Neural cell (in vitro differentiated cells): ENCODE measurements at regions not wholly inside any gene's neighbourhood (a gene's known extent, or its start where the extent isn't known, plus 50 kb on each side); places are given as distances from the start of the nearest gene placed in this dataset.

Experiments used
- H2AFZ ChIP-seq: fragments of 200-600, 300-800 bp; sonication (generic), shearing (Covaris generic); 2 replicates; pipeline ENCODE4 v1.6.0; 2014; ENCODE audit warnings: low read depth, mild to moderate bottlenecking, antibody characterized with exemption, low read length, moderate library complexity
- H3F3A ChIP-seq: fragments of 200-600 bp; shearing (Covaris generic); 2 replicates; pipeline ENCODE4 v1.6.1; 2016; ENCODE audit warnings: mild to moderate bottlenecking, moderate library complexity, mixed read lengths, antibody characterized with exemption, low read length; ENCODE audit not compliant: insufficient read depth, poor library complexity, severe bottlenecking
- H3K27ac ChIP-seq: fragments of 200-600, 300-800 bp; sonication (generic), shearing (Covaris generic); 2 replicates; pipeline ENCODE4 v1.5.1; 2014; ENCODE audit warnings: mild to moderate bottlenecking, low read length, moderate library complexity
- H3K27me3 ChIP-seq: fragments of 300-800, 200-600 bp; sonication (generic), shearing (Covaris generic); 2 replicates; pipeline ENCODE4 v1.6.0; 2014; ENCODE audit warnings: mild to moderate bottlenecking, low read depth, low read length, moderate library complexity; ENCODE audit not compliant: insufficient read depth
- H3K36me3 ChIP-seq: fragments of 300-800, 200-600 bp; sonication (generic), shearing (Covaris generic); 2 replicates; pipeline ENCODE4 v1.5.1; 2014; ENCODE audit warnings: mild to moderate bottlenecking, antibody characterized with exemption, low read length, moderate library complexity; ENCODE audit not compliant: insufficient read depth
- H3K4me2 ChIP-seq: fragments of 300-800, 200-600 bp; sonication (generic), shearing (Covaris generic); 2 replicates; pipeline ENCODE4 v1.6.0; 2014; ENCODE audit warnings: mild to moderate bottlenecking, low read length
- H3K4me3 ChIP-seq: fragments of 300-800, 200-600 bp; sonication (generic), shearing (Covaris generic); 2 replicates; pipeline ENCODE4 v1.5.1; 2014; ENCODE audit warnings: mild to moderate bottlenecking, low read length, moderate library complexity
- H3K79me2 ChIP-seq: fragments of 200-600 bp; shearing (Covaris generic); replicated peaks from 2 replicates; pipeline ENCODE4 v1.6.0; 2014; ENCODE audit warnings: mild to moderate bottlenecking, low read length, moderate library complexity; ENCODE audit not compliant: insufficient read depth
- H3K9ac ChIP-seq: fragments of 300-800, 200-600 bp; sonication (generic), shearing (Covaris generic); 2 replicates; pipeline ENCODE4 v1.6.1; 2016; ENCODE audit warnings: mild to moderate bottlenecking, low read length, mixed read lengths
- H3K9me2 ChIP-seq: fragments of 200-600 bp; shearing (Covaris generic); 2 replicates; pipeline ENCODE4 v1.6.1; 2016; ENCODE audit warnings: mild to moderate bottlenecking, low read length, mixed read lengths; ENCODE audit not compliant: insufficient read depth
- H3K9me3 ChIP-seq: fragments of 200-600, 300-800 bp; sonication (generic), shearing (Covaris generic); 2 replicates; pipeline ENCODE4 v1.6.1; 2016; ENCODE audit warnings: mild to moderate bottlenecking, mixed run types, low read length, moderate library complexity, mixed read lengths
- H4K20me1 ChIP-seq: fragments of 200-600 bp; shearing (Covaris generic); 2 replicates; pipeline ENCODE4 v1.6.1; 2016; ENCODE audit warnings: mild to moderate bottlenecking, mixed run types; ENCODE audit not compliant: insufficient read depth
- EP300 ChIP-seq: fragments of 450-650 bp; conservative IDR thresholded peaks from 2 replicates; pipeline ENCODE4 v1.6.1; 2014; ENCODE audit warnings: antibody characterized with exemption, mild to moderate bottlenecking, moderate library complexity; ENCODE audit not compliant: poor library complexity, severe bottlenecking
- EZH2 ChIP-seq: fragments of 200-600, 300-800 bp; shearing (Covaris generic), sonication (generic); IDR thresholded peaks from 2 replicates; pipeline ENCODE4 v1.6.1; 2014; ENCODE audit warnings: antibody characterized with exemption, low read length, borderline replicate concordance, mild to moderate bottlenecking; ENCODE audit not compliant: insufficient read depth, poor library complexity, severe bottlenecking
- MXI1 ChIP-seq: fragments of 450-650 bp; conservative IDR thresholded peaks from 2 replicates; pipeline ENCODE4 v1.6.1; 2014; ENCODE audit warnings: antibody characterized with exemption, mild to moderate bottlenecking; ENCODE audit not compliant: poor library complexity, severe bottlenecking
- POLR2AphosphoS5 ChIP-seq: IDR thresholded peaks from 2 replicates; pipeline ENCODE4 v1.6.1; 2012
- RAD21 ChIP-seq: fragments of 450-650 bp; conservative IDR thresholded peaks from 2 replicates; pipeline ENCODE4 v1.6.1; 2014; ENCODE audit warnings: antibody characterized with exemption, mild to moderate bottlenecking, moderate library complexity
- SMC3 ChIP-seq: fragments of 450-650 bp; conservative IDR thresholded peaks from 2 replicates; pipeline ENCODE4 v1.6.1; 2014; ENCODE audit warnings: antibody characterized with exemption, mild to moderate bottlenecking, moderate library complexity; ENCODE audit not compliant: poor library complexity
- TAF1 ChIP-seq: IDR thresholded peaks from 2 replicates; pipeline ENCODE4 v1.6.1; 2012; ENCODE audit warnings: low read depth
- TF ChIP-seq, protein P1 (sequence below): fragments of 450-650 bp; IDR thresholded peaks from 2 replicates; pipeline ENCODE4 v1.5.1; 2014; ENCODE audit warnings: antibody characterized with exemption, mild to moderate bottlenecking, moderate library complexity; ENCODE audit not compliant: poor library complexity, severe bottlenecking
- TF ChIP-seq, protein P2 (sequence below): IDR thresholded peaks from 2 replicates; pipeline ENCODE4 v1.6.1; 2012; ENCODE audit warnings: borderline replicate concordance

GRCh38 chr4:18976884-18977283 lies 955.3 kb upstream of the LCORL start:
- Histone ChIP-seq H3K36me3 (no peaks in the 10 kb centered on the region), H2AFZ (no peak overlapping the region), H3K4me3 (no peak overlapping the region), H3K9me3 (no peaks in the 10 kb centered on the region), H3K27me3 (no peaks in the 10 kb centered on the region), H4K20me1 (no peaks in the 10 kb centered on the region), H3K4me2 (no peak overlapping the region), H3K9me2 (no peaks in the 10 kb centered on the region), H3K79me2 (no peaks in the 10 kb centered on the region), H3F3A (no peaks in the 10 kb centered on the region), H3K27ac (no peak overlapping the region), H3K9ac (no peak overlapping the region)
- no peak for TF ChIP-seq MXI1

DNA sequence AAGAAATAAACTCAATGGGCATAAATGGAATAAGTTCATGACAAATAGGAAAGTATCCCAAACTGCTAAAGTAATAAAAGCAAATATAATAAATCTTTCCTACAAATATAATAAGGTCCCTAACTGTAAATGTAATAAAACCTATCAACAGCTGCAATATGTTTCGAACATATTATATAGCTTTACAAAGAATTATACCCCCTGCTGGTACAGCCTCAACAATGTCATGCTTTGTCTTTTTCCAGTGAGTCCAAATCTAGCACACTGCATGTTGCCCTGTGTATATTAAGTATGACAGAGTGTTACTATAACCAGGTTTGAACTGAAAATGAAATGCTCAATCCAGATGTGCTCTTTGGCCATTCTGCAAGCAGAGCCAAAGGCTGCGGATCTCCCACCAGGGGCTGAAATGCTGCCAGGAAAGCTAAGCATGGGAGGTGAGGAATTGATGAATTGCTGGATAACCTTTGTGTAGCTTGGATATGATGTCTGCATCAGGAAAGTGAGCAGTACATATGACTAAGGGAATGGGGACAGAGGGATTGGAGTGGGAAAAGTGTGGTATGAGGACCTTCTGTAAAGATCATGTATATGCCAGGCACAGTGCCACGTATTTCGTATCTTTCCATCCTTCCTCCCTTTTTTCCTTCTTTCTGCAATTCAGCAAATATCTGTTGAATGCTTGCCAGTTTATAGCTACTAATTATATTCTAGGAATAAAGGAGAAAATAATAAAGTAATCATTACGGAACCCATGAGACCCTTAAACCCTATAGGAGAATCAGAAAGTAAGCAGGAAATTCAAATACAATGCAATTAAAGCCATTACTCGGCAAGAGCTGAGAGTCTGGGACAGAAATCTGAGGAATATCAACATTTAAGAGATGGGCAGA lies 954.6 kb upstream of the LCORL start:
- no peak overlapping the region for H3K4me3 ChIP-seq
- no peaks in the 10 kb centered on the region for H3K9me2 ChIP-seq
- no peak overlapping the region for H3K9ac ChIP-seq
- no peaks in the 10 kb centered on the region for H3K9me3 ChIP-seq
- no peaks in the 10 kb centered on the region for H4K20me1 ChIP-seq
- no peaks in the 10 kb centered on the region for H3F3A ChIP-seq
- H3K27me3 ChIP-seq, result no peaks in the 10 kb centered on the region
- no peak overlapping the region for H2AFZ ChIP-seq
- H3K4me2 ChIP-seq, result no peak overlapping the region
- TF ChIP-seq EZH2 (no peak), POLR2AphosphoS5 (no peak), TAF1 (no peak), EP300 (no peak), RAD21 (no peak), SMC3 (no peak)
- TF ChIP-seq, protein P1, sequence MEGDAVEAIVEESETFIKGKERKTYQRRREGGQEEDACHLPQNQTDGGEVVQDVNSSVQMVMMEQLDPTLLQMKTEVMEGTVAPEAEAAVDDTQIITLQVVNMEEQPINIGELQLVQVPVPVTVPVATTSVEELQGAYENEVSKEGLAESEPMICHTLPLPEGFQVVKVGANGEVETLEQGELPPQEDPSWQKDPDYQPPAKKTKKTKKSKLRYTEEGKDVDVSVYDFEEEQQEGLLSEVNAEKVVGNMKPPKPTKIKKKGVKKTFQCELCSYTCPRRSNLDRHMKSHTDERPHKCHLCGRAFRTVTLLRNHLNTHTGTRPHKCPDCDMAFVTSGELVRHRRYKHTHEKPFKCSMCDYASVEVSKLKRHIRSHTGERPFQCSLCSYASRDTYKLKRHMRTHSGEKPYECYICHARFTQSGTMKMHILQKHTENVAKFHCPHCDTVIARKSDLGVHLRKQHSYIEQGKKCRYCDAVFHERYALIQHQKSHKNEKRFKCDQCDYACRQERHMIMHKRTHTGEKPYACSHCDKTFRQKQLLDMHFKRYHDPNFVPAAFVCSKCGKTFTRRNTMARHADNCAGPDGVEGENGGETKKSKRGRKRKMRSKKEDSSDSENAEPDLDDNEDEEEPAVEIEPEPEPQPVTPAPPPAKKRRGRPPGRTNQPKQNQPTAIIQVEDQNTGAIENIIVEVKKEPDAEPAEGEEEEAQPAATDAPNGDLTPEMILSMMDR, result no peak
- TF ChIP-seq, protein P2, sequence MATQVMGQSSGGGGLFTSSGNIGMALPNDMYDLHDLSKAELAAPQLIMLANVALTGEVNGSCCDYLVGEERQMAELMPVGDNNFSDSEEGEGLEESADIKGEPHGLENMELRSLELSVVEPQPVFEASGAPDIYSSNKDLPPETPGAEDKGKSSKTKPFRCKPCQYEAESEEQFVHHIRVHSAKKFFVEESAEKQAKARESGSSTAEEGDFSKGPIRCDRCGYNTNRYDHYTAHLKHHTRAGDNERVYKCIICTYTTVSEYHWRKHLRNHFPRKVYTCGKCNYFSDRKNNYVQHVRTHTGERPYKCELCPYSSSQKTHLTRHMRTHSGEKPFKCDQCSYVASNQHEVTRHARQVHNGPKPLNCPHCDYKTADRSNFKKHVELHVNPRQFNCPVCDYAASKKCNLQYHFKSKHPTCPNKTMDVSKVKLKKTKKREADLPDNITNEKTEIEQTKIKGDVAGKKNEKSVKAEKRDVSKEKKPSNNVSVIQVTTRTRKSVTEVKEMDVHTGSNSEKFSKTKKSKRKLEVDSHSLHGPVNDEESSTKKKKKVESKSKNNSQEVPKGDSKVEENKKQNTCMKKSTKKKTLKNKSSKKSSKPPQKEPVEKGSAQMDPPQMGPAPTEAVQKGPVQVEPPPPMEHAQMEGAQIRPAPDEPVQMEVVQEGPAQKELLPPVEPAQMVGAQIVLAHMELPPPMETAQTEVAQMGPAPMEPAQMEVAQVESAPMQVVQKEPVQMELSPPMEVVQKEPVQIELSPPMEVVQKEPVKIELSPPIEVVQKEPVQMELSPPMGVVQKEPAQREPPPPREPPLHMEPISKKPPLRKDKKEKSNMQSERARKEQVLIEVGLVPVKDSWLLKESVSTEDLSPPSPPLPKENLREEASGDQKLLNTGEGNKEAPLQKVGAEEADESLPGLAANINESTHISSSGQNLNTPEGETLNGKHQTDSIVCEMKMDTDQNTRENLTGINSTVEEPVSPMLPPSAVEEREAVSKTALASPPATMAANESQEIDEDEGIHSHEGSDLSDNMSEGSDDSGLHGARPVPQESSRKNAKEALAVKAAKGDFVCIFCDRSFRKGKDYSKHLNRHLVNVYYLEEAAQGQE, result no peak
- H3K36me3 ChIP-seq, result no peaks in the 10 kb centered on the region
- H3K27ac ChIP-seq, result no peak overlapping the region
- no peaks in the 10 kb centered on the region for H3K79me2 ChIP-seq
